GM23338 (cell line): ENCODE measurements at regions not wholly inside any gene's neighbourhood (a gene's known extent, or its start where the extent isn't known, plus 50 kb on each side); places are given as distances from the start of the nearest gene placed in this dataset.
A peak's percentile ranks its signal among the peaks of the same experiment; 100 is the strongest.

Experiments
- ATAC-seq: fragments of 200-7000 bp; cut with Tn5 transposase; 3 replicates; pipeline ENCODE4 v1.9.1; 2020
- DNase-seq: peaks from one replicate; pipeline ENCODE4 v3.0.0-alpha.2; 2015; ENCODE audit warnings: low spot score
- H2AFZ ChIP-seq: fragments of 200-600 bp; sonication (generic); 2 replicates; pipeline ENCODE4 v1.8.0; 2016; ENCODE audit warnings: antibody characterized with exemption, mild to moderate bottlenecking, moderate library complexity
- H3F3A ChIP-seq: fragments of 200-600 bp; sonication (generic); replicated peaks from 2 replicates; pipeline ENCODE4 v1.8.0; 2017; ENCODE audit warnings: antibody characterized with exemption, mixed run types, low read depth
- H3K27ac ChIP-seq: fragments of 200-600 bp; sonication (generic); 2 replicates; pipeline ENCODE4 v1.6.1; 2016; ENCODE audit warnings: low read depth
- H3K27me3 ChIP-seq: fragments of 200-600 bp; sonication (generic); 2 replicates; pipeline ENCODE4 v1.8.0; 2016; ENCODE audit warnings: mild to moderate bottlenecking, mixed run types, moderate library complexity; ENCODE audit not compliant: insufficient read depth
- H3K36me3 ChIP-seq: fragments of 200-600 bp; sonication (generic); 2 replicates; pipeline ENCODE4 v1.8.0; 2016; ENCODE audit warnings: mild to moderate bottlenecking; ENCODE audit not compliant: insufficient read depth
- H3K4me1 ChIP-seq: fragments of 200-600 bp; sonication (generic); 2 replicates; pipeline ENCODE4 v1.8.0; 2016; ENCODE audit warnings: mild to moderate bottlenecking, moderate library complexity; ENCODE audit not compliant: insufficient read depth
- H3K4me2 ChIP-seq: fragments of 200-600 bp; sonication (generic); 2 replicates; pipeline ENCODE4 v1.7.1; 2017; ENCODE audit warnings: mixed run types
- H3K4me3 ChIP-seq: fragments of 200-600 bp; sonication (generic); 2 replicates; pipeline ENCODE4 v1.6.1; 2016; ENCODE audit warnings: mixed run types
- H3K79me2 ChIP-seq: fragments of 200-600 bp; sonication (generic); replicated peaks from 2 replicates; pipeline ENCODE4 v1.8.0; 2017; ENCODE audit warnings: mild to moderate bottlenecking; ENCODE audit not compliant: insufficient read depth
- H3K9me2 ChIP-seq: fragments of 200-600 bp; sonication (generic); 2 replicates; pipeline ENCODE4 v1.8.0; 2017; ENCODE audit not compliant: insufficient read depth
- H4K20me1 ChIP-seq: fragments of 200-600 bp; sonication (generic); replicated peaks from 2 replicates; pipeline ENCODE4 v1.8.0; 2017; ENCODE audit warnings: mild to moderate bottlenecking; ENCODE audit not compliant: insufficient read depth
- H3K27ac Mint-ChIP-seq: 2 replicates; pipeline ENCODE4 v1.8.0; 2020; ENCODE audit warnings: inconsistent platforms, mild to moderate bottlenecking, moderate library complexity, mixed read lengths
- H3K27me3 Mint-ChIP-seq: 3 replicates; pipeline ENCODE4 v1.8.0; 2022; ENCODE audit warnings: low read depth, mild to moderate bottlenecking, moderate library complexity, mixed read lengths, inconsistent platforms; ENCODE audit not compliant: insufficient read depth, poor library complexity
- H3K36me3 Mint-ChIP-seq: 3 replicates; pipeline ENCODE4 v1.8.0; 2021; ENCODE audit warnings: low read depth, mild to moderate bottlenecking, inconsistent platforms, moderate library complexity, mixed read lengths
- H3K4me1 Mint-ChIP-seq: 3 replicates; pipeline ENCODE4 v1.8.0; 2020; ENCODE audit warnings: mild to moderate bottlenecking, inconsistent platforms, mixed read lengths
- H3K4me3 Mint-ChIP-seq: 3 replicates; pipeline ENCODE4 v1.8.0; 2021; ENCODE audit warnings: moderate library complexity, mild to moderate bottlenecking, inconsistent platforms, mixed read lengths
- H3K9me3 Mint-ChIP-seq: 3 replicates; pipeline ENCODE4 v1.8.0; 2020; ENCODE audit warnings: moderate library complexity, mild to moderate bottlenecking, inconsistent platforms, mixed read lengths
- CTCF ChIP-seq, 2 experiments: fragments of 200-600 bp in 1 of 2; sonication (generic) in 1 of 2; conservative IDR thresholded peaks; 2 replicates each; pipeline versions ENCODE4 v1.5.1 to v1.6.1; 2016 to 2017; ENCODE audit warnings: antibody characterized with exemption in 2 of 2, low read depth in 2 of 2, mild to moderate bottlenecking in 2 of 2, moderate library complexity in 1 of 2
- EZH2 ChIP-seq: fragments of 200-600 bp; sonication (generic); IDR thresholded peaks from one replicate; pipeline ENCODE4 v1.8.0; 2017; ENCODE audit warnings: antibody characterized with exemption, mild to moderate bottlenecking, low read depth; ENCODE audit not compliant: unreplicated experiment
- EZH2phosphoT487 ChIP-seq: fragments of 200-600 bp; sonication (generic); IDR thresholded peaks from one replicate; pipeline ENCODE4 v1.8.1; 2018; ENCODE audit warnings: antibody characterized with exemption; ENCODE audit not compliant: unreplicated experiment
- JUNB ChIP-seq: IDR thresholded peaks from one replicate; pipeline ENCODE4 v1.6.1; 2016; ENCODE audit warnings: antibody characterized with exemption; ENCODE audit not compliant: unreplicated experiment
- NANOG ChIP-seq: IDR thresholded peaks from 2 replicates; pipeline ENCODE4 v1.6.1; 2016; ENCODE audit warnings: antibody characterized with exemption, borderline replicate concordance
- POLR2AphosphoS5 ChIP-seq: IDR thresholded peaks from 2 replicates; pipeline ENCODE4 v1.6.1; 2016; ENCODE audit warnings: antibody characterized with exemption, low read depth
- REST ChIP-seq: IDR thresholded peaks from one replicate; pipeline ENCODE4 v1.6.1; 2018; ENCODE audit warnings: antibody characterized with exemption; ENCODE audit not compliant: unreplicated experiment
- STAT1 ChIP-seq: IDR thresholded peaks from one replicate; pipeline ENCODE4 v1.6.1; 2016; ENCODE audit warnings: antibody characterized with exemption; ENCODE audit not compliant: unreplicated experiment
- ZNF114 ChIP-seq: fragments of 250-450 bp; sonication (Bioruptor Pico); IDR thresholded peaks from 2 replicates; pipeline ENCODE4 v1.5.0; 2020; ENCODE audit warnings: mild to moderate bottlenecking, moderate library complexity
- ZNF331 ChIP-seq: fragments of 250-450 bp; sonication (Bioruptor Pico); IDR thresholded peaks from 2 replicates; pipeline ENCODE4 v1.5.0; 2020; ENCODE audit warnings: low read depth, mild to moderate bottlenecking, moderate library complexity
- ZNF462 ChIP-seq: fragments of 250-450 bp; sonication (Bioruptor Pico); IDR thresholded peaks from 2 replicates; pipeline ENCODE4 v1.5.0; 2020; ENCODE audit warnings: mild to moderate bottlenecking, moderate library complexity

- H3K36me3 Mint-ChIP-seq, result no peaks in the 10 kb centered on the region
- H3K9me2 ChIP-seq, result no peaks in the 10 kb centered on the region
- H3K27ac Mint-ChIP-seq, result no peak overlapping the region
- DNase-seq, result no peak
- H3K4me2 ChIP-seq, result no peak overlapping the region
- no peak overlapping the region for H3K27ac ChIP-seq
- no peaks in the 10 kb centered on the region for H3K36me3 ChIP-seq
- H3K4me1 ChIP-seq, result no peaks in the 10 kb centered on the region
- H3K4me3 Mint-ChIP-seq, result no peak overlapping the region
- no peaks in the 10 kb centered on the region for H3K4me1 Mint-ChIP-seq
- no peak overlapping the region for H3K4me3 ChIP-seq
- no peaks in the 10 kb centered on the region for H3K79me2 ChIP-seq
- H3K27me3 ChIP-seq, result no peaks in the 10 kb centered on the region
- H3K27me3 Mint-ChIP-seq, result no peaks in the 10 kb centered on the region
- H3F3A ChIP-seq, result no peaks in the 10 kb centered on the region
- ATAC-seq, result no peak
- H3K9me3 Mint-ChIP-seq, result no peaks in the 10 kb centered on the region
- no peaks in the 10 kb centered on the region for H4K20me1 ChIP-seq
- H2AFZ ChIP-seq, result peak overlapping the region; percentile 7; the same call in 1 of the 2 replicates
- TF ChIP-seq CTCF (conservative IDR thresholded peaks at IDR 0.05; ENCODE audit: low read depth in 2 of 2), result no peak
- no peak for TF ChIP-seq EZH2
Observed at GRCh38 chr4:124199185-124199584, 513.3 kb downstream of the ANKRD50 start.

GRCh38 chr4:124199755-124200154, 512.8 kb downstream of the ANKRD50 start:
- H3K27me3 Mint-ChIP-seq, result no peaks in the 10 kb centered on the region
- Histone ChIP-seq H3K9me2 (no peaks in the 10 kb centered on the region), H3K27ac (no peak overlapping the region), H3K79me2 (no peaks in the 10 kb centered on the region), H3K4me3 (no peak overlapping the region), H3K4me1 (no peaks in the 10 kb centered on the region), H3K27me3 (no peaks in the 10 kb centered on the region), H3F3A (no peaks in the 10 kb centered on the region), H3K4me2 (no peak overlapping the region), H2AFZ (no peak overlapping the region), H4K20me1 (no peaks in the 10 kb centered on the region), H3K36me3 (no peaks in the 10 kb centered on the region)
- ATAC-seq (no peak), DNase-seq (no peak)
- no peaks in the 10 kb centered on the region for H3K36me3 Mint-ChIP-seq
- H3K4me1 Mint-ChIP-seq, result peaks cover 3% of the 10 kb centered on the region; the same call in 1 of the 3 replicates
- no peak overlapping the region for H3K27ac Mint-ChIP-seq
- H3K4me3 Mint-ChIP-seq, result no peak overlapping the region
- no peaks in the 10 kb centered on the region for H3K9me3 Mint-ChIP-seq
- TF ChIP-seq EZH2phosphoT487 (no peak), POLR2AphosphoS5 (no peak), NANOG (no peak), ZNF114 (CRISPR knock-in tag) (no peak), ZNF462 (no peak), REST (no peak), STAT1 (no peak), ZNF331 (CRISPR knock-in tag) (no peak), JUNB (no peak)
